GM23338 (cell line): ENCODE measurements at regions not wholly inside any gene's neighbourhood (a gene's known extent, or its start where the extent isn't known, plus 50 kb on each side); places are given as distances from the start of the nearest gene placed in this dataset.

Experiments used
- CREB1 ChIP-seq: fragments of 250-450 bp; sonication (Bioruptor Pico); IDR thresholded peaks from 2 replicates; pipeline ENCODE4 v1.5.0; 2020; ENCODE audit warnings: low read depth, mild to moderate bottlenecking, moderate library complexity
- EZH2 ChIP-seq: fragments of 200-600 bp; sonication (generic); IDR thresholded peaks from one replicate; pipeline ENCODE4 v1.8.0; 2017; ENCODE audit warnings: antibody characterized with exemption, mild to moderate bottlenecking, low read depth; ENCODE audit not compliant: unreplicated experiment
- EZH2phosphoT487 ChIP-seq: fragments of 200-600 bp; sonication (generic); IDR thresholded peaks from one replicate; pipeline ENCODE4 v1.8.1; 2018; ENCODE audit warnings: antibody characterized with exemption; ENCODE audit not compliant: unreplicated experiment
- JUNB ChIP-seq: IDR thresholded peaks from one replicate; pipeline ENCODE4 v1.6.1; 2016; ENCODE audit warnings: antibody characterized with exemption; ENCODE audit not compliant: unreplicated experiment
- NANOG ChIP-seq: IDR thresholded peaks from 2 replicates; pipeline ENCODE4 v1.6.1; 2016; ENCODE audit warnings: antibody characterized with exemption, borderline replicate concordance
- POLR2AphosphoS5 ChIP-seq: IDR thresholded peaks from 2 replicates; pipeline ENCODE4 v1.6.1; 2016; ENCODE audit warnings: antibody characterized with exemption, low read depth
- STAT1 ChIP-seq: IDR thresholded peaks from one replicate; pipeline ENCODE4 v1.6.1; 2016; ENCODE audit warnings: antibody characterized with exemption; ENCODE audit not compliant: unreplicated experiment
- ZNF331 ChIP-seq: fragments of 250-450 bp; sonication (Bioruptor Pico); IDR thresholded peaks from 2 replicates; pipeline ENCODE4 v1.5.0; 2020; ENCODE audit warnings: low read depth, mild to moderate bottlenecking, moderate library complexity
- TF ChIP-seq, protein P1 (sequence below), 2 experiments: fragments of 200-600 bp in 1 of 2; sonication (generic) in 1 of 2; conservative IDR thresholded peaks; 2 replicates each; pipeline versions ENCODE4 v1.5.1 to v1.6.1; 2016 to 2017; ENCODE audit warnings: antibody characterized with exemption in 2 of 2, low read depth in 2 of 2, mild to moderate bottlenecking in 2 of 2, moderate library complexity in 1 of 2
- TF ChIP-seq, protein P2 (sequence below): IDR thresholded peaks from one replicate; pipeline ENCODE4 v1.6.1; 2018; ENCODE audit warnings: antibody characterized with exemption; ENCODE audit not compliant: unreplicated experiment
- TF ChIP-seq, protein P3 (sequence below): IDR thresholded peaks from 2 replicates; pipeline ENCODE4 v1.6.1; 2016; ENCODE audit warnings: antibody characterized with exemption
- TF ChIP-seq, protein P4 (sequence below): fragments of 250-450 bp; sonication (Bioruptor Pico); IDR thresholded peaks from 2 replicates; pipeline ENCODE4 v1.5.0; 2020; ENCODE audit warnings: mild to moderate bottlenecking, moderate library complexity

DNA sequence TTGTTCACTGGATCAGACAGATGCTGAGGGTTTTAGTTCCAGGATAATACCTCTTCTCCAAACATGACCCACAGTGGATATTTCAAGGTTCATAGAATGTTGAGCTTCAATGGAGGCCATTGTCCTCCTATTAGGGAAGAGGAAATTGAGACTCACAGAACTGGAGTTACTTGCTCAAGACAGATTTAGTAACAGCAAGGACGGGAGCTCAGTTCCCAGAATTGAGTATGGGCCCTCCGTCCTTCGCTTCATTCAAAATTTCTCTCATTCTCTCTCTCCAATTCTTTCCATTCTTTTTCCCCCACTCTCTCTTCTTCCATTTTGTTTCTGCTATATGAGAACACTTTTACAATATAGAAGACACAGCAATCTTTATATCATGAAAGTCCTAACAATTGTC is 94.0 kb downstream of the DNAJB9 start:
- TF ChIP-seq, protein P1, sequence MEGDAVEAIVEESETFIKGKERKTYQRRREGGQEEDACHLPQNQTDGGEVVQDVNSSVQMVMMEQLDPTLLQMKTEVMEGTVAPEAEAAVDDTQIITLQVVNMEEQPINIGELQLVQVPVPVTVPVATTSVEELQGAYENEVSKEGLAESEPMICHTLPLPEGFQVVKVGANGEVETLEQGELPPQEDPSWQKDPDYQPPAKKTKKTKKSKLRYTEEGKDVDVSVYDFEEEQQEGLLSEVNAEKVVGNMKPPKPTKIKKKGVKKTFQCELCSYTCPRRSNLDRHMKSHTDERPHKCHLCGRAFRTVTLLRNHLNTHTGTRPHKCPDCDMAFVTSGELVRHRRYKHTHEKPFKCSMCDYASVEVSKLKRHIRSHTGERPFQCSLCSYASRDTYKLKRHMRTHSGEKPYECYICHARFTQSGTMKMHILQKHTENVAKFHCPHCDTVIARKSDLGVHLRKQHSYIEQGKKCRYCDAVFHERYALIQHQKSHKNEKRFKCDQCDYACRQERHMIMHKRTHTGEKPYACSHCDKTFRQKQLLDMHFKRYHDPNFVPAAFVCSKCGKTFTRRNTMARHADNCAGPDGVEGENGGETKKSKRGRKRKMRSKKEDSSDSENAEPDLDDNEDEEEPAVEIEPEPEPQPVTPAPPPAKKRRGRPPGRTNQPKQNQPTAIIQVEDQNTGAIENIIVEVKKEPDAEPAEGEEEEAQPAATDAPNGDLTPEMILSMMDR (conservative IDR thresholded peaks at IDR 0.05; ENCODE audit: low read depth in 2 of 2): no peak
- TF ChIP-seq EZH2 (no peak), ZNF331 (CRISPR knock-in tag) (no peak), EZH2phosphoT487 (no peak), POLR2AphosphoS5 (no peak), CREB1 (CRISPR knock-in tag) (no peak), JUNB (no peak), NANOG (no peak), STAT1 (no peak)
- TF ChIP-seq, protein P2, sequence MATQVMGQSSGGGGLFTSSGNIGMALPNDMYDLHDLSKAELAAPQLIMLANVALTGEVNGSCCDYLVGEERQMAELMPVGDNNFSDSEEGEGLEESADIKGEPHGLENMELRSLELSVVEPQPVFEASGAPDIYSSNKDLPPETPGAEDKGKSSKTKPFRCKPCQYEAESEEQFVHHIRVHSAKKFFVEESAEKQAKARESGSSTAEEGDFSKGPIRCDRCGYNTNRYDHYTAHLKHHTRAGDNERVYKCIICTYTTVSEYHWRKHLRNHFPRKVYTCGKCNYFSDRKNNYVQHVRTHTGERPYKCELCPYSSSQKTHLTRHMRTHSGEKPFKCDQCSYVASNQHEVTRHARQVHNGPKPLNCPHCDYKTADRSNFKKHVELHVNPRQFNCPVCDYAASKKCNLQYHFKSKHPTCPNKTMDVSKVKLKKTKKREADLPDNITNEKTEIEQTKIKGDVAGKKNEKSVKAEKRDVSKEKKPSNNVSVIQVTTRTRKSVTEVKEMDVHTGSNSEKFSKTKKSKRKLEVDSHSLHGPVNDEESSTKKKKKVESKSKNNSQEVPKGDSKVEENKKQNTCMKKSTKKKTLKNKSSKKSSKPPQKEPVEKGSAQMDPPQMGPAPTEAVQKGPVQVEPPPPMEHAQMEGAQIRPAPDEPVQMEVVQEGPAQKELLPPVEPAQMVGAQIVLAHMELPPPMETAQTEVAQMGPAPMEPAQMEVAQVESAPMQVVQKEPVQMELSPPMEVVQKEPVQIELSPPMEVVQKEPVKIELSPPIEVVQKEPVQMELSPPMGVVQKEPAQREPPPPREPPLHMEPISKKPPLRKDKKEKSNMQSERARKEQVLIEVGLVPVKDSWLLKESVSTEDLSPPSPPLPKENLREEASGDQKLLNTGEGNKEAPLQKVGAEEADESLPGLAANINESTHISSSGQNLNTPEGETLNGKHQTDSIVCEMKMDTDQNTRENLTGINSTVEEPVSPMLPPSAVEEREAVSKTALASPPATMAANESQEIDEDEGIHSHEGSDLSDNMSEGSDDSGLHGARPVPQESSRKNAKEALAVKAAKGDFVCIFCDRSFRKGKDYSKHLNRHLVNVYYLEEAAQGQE: no peak
- TF ChIP-seq, protein P3, sequence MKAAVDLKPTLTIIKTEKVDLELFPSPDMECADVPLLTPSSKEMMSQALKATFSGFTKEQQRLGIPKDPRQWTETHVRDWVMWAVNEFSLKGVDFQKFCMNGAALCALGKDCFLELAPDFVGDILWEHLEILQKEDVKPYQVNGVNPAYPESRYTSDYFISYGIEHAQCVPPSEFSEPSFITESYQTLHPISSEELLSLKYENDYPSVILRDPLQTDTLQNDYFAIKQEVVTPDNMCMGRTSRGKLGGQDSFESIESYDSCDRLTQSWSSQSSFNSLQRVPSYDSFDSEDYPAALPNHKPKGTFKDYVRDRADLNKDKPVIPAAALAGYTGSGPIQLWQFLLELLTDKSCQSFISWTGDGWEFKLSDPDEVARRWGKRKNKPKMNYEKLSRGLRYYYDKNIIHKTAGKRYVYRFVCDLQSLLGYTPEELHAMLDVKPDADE: no peak
- TF ChIP-seq, protein P4, sequence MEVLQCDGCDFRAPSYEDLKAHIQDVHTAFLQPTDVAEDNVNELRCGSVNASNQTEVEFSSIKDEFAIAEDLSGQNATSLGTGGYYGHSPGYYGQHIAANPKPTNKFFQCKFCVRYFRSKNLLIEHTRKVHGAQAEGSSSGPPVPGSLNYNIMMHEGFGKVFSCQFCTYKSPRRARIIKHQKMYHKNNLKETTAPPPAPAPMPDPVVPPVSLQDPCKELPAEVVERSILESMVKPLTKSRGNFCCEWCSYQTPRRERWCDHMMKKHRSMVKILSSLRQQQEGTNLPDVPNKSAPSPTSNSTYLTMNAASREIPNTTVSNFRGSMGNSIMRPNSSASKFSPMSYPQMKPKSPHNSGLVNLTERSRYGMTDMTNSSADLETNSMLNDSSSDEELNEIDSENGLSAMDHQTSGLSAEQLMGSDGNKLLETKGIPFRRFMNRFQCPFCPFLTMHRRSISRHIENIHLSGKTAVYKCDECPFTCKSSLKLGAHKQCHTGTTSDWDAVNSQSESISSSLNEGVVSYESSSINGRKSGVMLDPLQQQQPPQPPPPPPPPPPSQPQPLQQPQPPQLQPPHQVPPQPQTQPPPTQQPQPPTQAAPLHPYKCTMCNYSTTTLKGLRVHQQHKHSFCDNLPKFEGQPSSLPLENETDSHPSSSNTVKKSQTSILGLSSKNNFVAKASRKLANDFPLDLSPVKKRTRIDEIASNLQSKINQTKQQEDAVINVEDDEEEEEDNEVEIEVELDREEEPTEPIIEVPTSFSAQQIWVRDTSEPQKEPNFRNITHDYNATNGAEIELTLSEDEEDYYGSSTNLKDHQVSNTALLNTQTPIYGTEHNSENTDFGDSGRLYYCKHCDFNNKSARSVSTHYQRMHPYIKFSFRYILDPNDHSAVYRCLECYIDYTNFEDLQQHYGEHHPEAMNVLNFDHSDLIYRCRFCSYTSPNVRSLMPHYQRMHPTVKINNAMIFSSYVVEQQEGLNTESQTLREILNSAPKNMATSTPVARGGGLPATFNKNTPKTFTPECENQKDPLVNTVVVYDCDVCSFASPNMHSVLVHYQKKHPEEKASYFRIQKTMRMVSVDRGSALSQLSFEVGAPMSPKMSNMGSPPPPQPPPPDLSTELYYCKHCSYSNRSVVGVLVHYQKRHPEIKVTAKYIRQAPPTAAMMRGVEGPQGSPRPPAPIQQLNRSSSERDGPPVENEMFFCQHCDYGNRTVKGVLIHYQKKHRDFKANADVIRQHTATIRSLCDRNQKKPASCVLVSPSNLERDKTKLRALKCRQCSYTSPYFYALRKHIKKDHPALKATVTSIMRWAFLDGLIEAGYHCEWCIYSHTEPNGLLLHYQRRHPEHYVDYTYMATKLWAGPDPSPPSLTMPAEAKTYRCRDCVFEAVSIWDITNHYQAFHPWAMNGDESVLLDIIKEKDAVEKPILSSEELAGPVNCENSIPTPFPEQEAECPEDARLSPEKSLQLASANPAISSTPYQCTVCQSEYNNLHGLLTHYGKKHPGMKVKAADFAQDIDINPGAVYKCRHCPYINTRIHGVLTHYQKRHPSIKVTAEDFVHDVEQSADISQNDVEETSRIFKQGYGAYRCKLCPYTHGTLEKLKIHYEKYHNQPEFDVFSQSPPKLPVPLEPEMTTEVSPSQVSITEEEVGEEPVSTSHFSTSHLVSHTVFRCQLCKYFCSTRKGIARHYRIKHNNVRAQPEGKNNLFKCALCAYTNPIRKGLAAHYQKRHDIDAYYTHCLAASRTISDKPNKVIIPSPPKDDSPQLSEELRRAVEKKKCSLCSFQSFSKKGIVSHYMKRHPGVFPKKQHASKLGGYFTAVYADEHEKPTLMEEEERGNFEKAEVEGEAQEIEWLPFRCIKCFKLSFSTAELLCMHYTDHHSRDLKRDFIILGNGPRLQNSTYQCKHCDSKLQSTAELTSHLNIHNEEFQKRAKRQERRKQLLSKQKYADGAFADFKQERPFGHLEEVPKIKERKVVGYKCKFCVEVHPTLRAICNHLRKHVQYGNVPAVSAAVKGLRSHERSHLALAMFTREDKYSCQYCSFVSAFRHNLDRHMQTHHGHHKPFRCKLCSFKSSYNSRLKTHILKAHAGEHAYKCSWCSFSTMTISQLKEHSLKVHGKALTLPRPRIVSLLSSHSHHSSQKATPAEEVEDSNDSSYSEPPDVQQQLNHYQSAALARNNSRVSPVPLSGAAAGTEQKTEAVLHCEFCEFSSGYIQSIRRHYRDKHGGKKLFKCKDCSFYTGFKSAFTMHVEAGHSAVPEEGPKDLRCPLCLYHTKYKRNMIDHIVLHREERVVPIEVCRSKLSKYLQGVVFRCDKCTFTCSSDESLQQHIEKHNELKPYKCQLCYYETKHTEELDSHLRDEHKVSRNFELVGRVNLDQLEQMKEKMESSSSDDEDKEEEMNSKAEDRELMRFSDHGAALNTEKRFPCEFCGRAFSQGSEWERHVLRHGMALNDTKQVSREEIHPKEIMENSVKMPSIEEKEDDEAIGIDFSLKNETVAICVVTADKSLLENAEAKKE (CRISPR knock-in tag): no peak
